T-cell (primary cell): ENCODE measurements at regions not wholly inside any gene's neighbourhood (a gene's known extent, or its start where the extent isn't known, plus 50 kb on each side); places are given as distances from the start of the nearest gene placed in this dataset.

Experiments
- ATAC-seq, 4 experiments: fragments of 200-7000 bp in 3 of 4; fragments of 150-1000 bp in 1 of 4; cut with Tn5 transposase; replicated peaks in 1 of 4; 1 replicate in 3 of 4; 2 replicates in 1 of 4; pipeline ENCODE4 v1.10.0; 2021; ENCODE audit warnings: moderate library complexity in 3 of 4, mild to moderate bottlenecking in 2 of 4, moderate number of reproducible peaks in 1 of 4
- CTCF ChIA-PET, 2 donors: fragments of 300-600 bp; sonication (Branson Sonifier 250); formaldehyde crosslinking; loops; one replicate each; lab custom pipeline; 2022; ENCODE audit warnings: antibody characterized with exemption in 2 of 2; lab: Charles Lee
- POLR2A ChIA-PET, 2 donors: fragments of 300-600 bp; sonication (Branson Sonifier 250); formaldehyde crosslinking; loops; one replicate each; lab custom pipeline; 2022; ENCODE audit warnings: antibody characterized with exemption in 2 of 2; lab: Charles Lee
- DNase-seq, 35 experiments: peaks; one replicate each; pipeline versions ENCODE4 v3.0.0 to v3.0.0-alpha.2; 2013 to 2023
- H3K27ac ChIP-seq: one replicate; pipeline ENCODE4 v1.5.1; 2013; ENCODE audit warnings: low read length
- H3K27me3 ChIP-seq, 2 experiments: replicated peaks in 1 of 2; 1 replicate in 1 of 2; 2 replicates in 1 of 2; pipeline versions ENCODE4 v1.6.1 to v1.7.0; 2013; ENCODE audit warnings: low read length in 1 of 2, mixed read lengths in 1 of 2; ENCODE audit not compliant: control insufficient read depth in 2 of 2, insufficient read depth in 2 of 2; ENCODE audit errors: extremely low read depth in 1 of 2
- H3K36me3 ChIP-seq, 2 donors: 1 replicate in 1 of 2; 2 replicates in 1 of 2; pipeline versions ENCODE4 v1.6.1 to v1.7.0; 2013; ENCODE audit warnings: low read length in 1 of 2; ENCODE audit not compliant: control insufficient read depth in 2 of 2, insufficient read depth in 1 of 2; ENCODE audit errors: extremely low read depth in 1 of 2
- H3K4me1 ChIP-seq, 2 experiments: 1 replicate in 1 of 2; 2 replicates in 1 of 2; pipeline versions ENCODE4 v1.6.1 to v1.7.0; 2013; ENCODE audit warnings: low read length in 2 of 2, mixed read lengths in 1 of 2; ENCODE audit not compliant: insufficient read depth in 2 of 2, control insufficient read depth in 1 of 2; ENCODE audit errors: extremely low read depth in 1 of 2
- H3K4me3 ChIP-seq, 2 donors: 1 replicate in 1 of 2; 2 replicates in 1 of 2; pipeline versions ENCODE4 v1.5.1 to v1.7.0; 2013; ENCODE audit warnings: mild to moderate bottlenecking in 2 of 2, low read length in 1 of 2, moderate library complexity in 1 of 2; ENCODE audit not compliant: control insufficient read depth in 1 of 2; ENCODE audit errors: extremely low read depth in 1 of 2
- H3K9me3 ChIP-seq: 2 replicates; pipeline ENCODE4 v1.7.0; 2013
- H3K27ac Mint-ChIP-seq, 2 donors: one replicate each; pipeline ENCODE4 v1.8.0; 2020 to 2021; ENCODE audit warnings: mild to moderate bottlenecking in 2 of 2, mixed read lengths in 2 of 2
- H3K27me3 Mint-ChIP-seq, 2 donors: one replicate each; pipeline ENCODE4 v1.8.0; 2021 to 2022; ENCODE audit warnings: mixed read lengths in 2 of 2
- H3K36me3 Mint-ChIP-seq: one replicate; pipeline ENCODE4 v1.8.0; 2021; ENCODE audit warnings: mixed read lengths
- H3K4me1 Mint-ChIP-seq, 3 donors: one replicate each; pipeline ENCODE4 v1.8.0; 2020 to 2022; ENCODE audit warnings: mixed read lengths in 3 of 3, mild to moderate bottlenecking in 1 of 3
- H3K4me3 Mint-ChIP-seq, 3 donors: one replicate each; pipeline ENCODE4 v1.8.0; 2020 to 2022; ENCODE audit warnings: mild to moderate bottlenecking in 3 of 3, mixed read lengths in 3 of 3, moderate library complexity in 3 of 3
- H3K9me3 Mint-ChIP-seq, 3 donors: one replicate each; pipeline ENCODE4 v1.8.0; 2020 to 2022; ENCODE audit warnings: mixed read lengths in 3 of 3
- WGBS: methylation state at CpG from one replicate; pipeline ENCODE4 v1.1.5; 2013; ENCODE audit warnings: missing lambda C conversion rate; ENCODE audit not compliant: insufficient coverage; 5-methylcytosine and 5-hydroxymethylcytosine counted together

GRCh38 chr22:35154937-35155387 lies 89.0 kb downstream of the ISX start:
- no peak overlapping the region for H3K27ac Mint-ChIP-seq
- 10% methylated on average over 7 of the region's 10 CpGs for WGBS
- no peaks in the 10 kb centered on the region for H3K36me3 ChIP-seq
- no peaks in the 10 kb centered on the region for H3K4me1 ChIP-seq
- ChIA-PET CTCF (no interaction called here), POLR2A (no interaction called here)
- peaks cover 0 to 36% of the 10 kb centered on the region in 2 experiments for H3K27me3 ChIP-seq
- peaks cover 46 to 53% of the 10 kb centered on the region in 2 donors for H3K27me3 Mint-ChIP-seq
- no peak overlapping the region for H3K4me3 Mint-ChIP-seq
- no peaks in the 10 kb centered on the region for H3K9me3 ChIP-seq
- peak in 1 of 4 experiments; percentile 37 for ATAC-seq
- H3K4me1 Mint-ChIP-seq, result peaks cover 2 to 9% (median 3%) of the 10 kb centered on the region in 3 donors
- no peak overlapping the region for H3K4me3 ChIP-seq
- peak in 3 of 35 experiments; percentile 2 to 23 (median 4) for DNase-seq
- H3K27ac ChIP-seq, result no peak overlapping the region
- no peaks in the 10 kb centered on the region for H3K9me3 Mint-ChIP-seq
- no peaks in the 10 kb centered on the region for H3K36me3 Mint-ChIP-seq

- Histone ChIP-seq H3K9me3 (no peaks in the 10 kb centered on the region), H3K4me1 (no peaks in the 10 kb centered on the region), H3K27ac (no peak overlapping the region), H3K4me3 (no peak overlapping the region), H3K36me3 (no peaks in the 10 kb centered on the region), H3K27me3 (peaks cover 0 to 36% of the 10 kb centered on the region in 2 experiments)
- ATAC-seq, result no peak
- H3K36me3 Mint-ChIP-seq, result no peaks in the 10 kb centered on the region
- POLR2A ChIA-PET, result no interaction called here
- WGBS, result 65% methylated on average over 4 of the region's 7 CpGs
- no peak overlapping the region for H3K27ac Mint-ChIP-seq
- H3K27me3 Mint-ChIP-seq, result peaks cover 47 to 53% of the 10 kb centered on the region in 2 donors
- no peak overlapping the region for H3K4me3 Mint-ChIP-seq
- DNase-seq, result no peak
- H3K9me3 Mint-ChIP-seq, result no peaks in the 10 kb centered on the region
- peaks cover 2 to 3% (median 3%) of the 10 kb centered on the region in 3 donors for H3K4me1 Mint-ChIP-seq
- CTCF ChIA-PET, result no interaction called here
Observed at GRCh38 chr22:35155403-35156025, 89.6 kb downstream of the ISX start.

- CTCF ChIA-PET, result no interaction called here
- H3K27me3 Mint-ChIP-seq, result peaks cover 45 to 46% of the 10 kb centered on the region in 2 donors
Observed at GRCh38 chr22:35156945-35157344, 91.0 kb downstream of the ISX start.

GRCh38 chr22:35158336-35158735 lies 92.4 kb downstream of the ISX start:
- CTCF ChIA-PET, result no interaction called here
- no peak for ATAC-seq

More at GRCh38 chr22:35156945-35157344, 91.0 kb downstream of the ISX start:
- POLR2A ChIA-PET, result no interaction called here
- WGBS, result 14% methylated on average over 1 of the region's 3 CpGs
- Histone ChIP-seq H3K36me3 (no peaks in the 10 kb centered on the region), H3K4me3 (no peak overlapping the region), H3K4me1 (no peaks in the 10 kb centered on the region), H3K9me3 (no peaks in the 10 kb centered on the region), H3K27ac (no peak overlapping the region), H3K27me3 (peaks cover 0 to 30% of the 10 kb centered on the region in 2 experiments)
- no peak overlapping the region for H3K4me3 Mint-ChIP-seq
- H3K4me1 Mint-ChIP-seq, result no peaks in the 10 kb centered on the region
- H3K27ac Mint-ChIP-seq, result no peak overlapping the region
- no peaks in the 10 kb centered on the region for H3K36me3 Mint-ChIP-seq
- DNase-seq, result no peak
- no peaks in the 10 kb centered on the region for H3K9me3 Mint-ChIP-seq
- no peak for ATAC-seq

GRCh38 chr22:35159343-35159742 lies 93.4 kb downstream of the ISX start:
- CTCF ChIA-PET, result no interaction called here

More at GRCh38 chr22:35158336-35158735, 92.4 kb downstream of the ISX start:
- Mint-ChIP-seq H3K4me3 (no peak overlapping the region), H3K27ac (no peak overlapping the region), H3K4me1 (no peaks in the 10 kb centered on the region), H3K27me3 (peaks cover 37 to 48% of the 10 kb centered on the region in 2 donors), H3K9me3 (no peaks in the 10 kb centered on the region), H3K36me3 (no peaks in the 10 kb centered on the region)
- no peaks in the 10 kb centered on the region for H3K4me1 ChIP-seq
- peaks cover 0 to 28% of the 10 kb centered on the region in 2 experiments for H3K27me3 ChIP-seq
- H3K9me3 ChIP-seq, result no peaks in the 10 kb centered on the region
- no peak overlapping the region for H3K4me3 ChIP-seq
- no peak overlapping the region for H3K27ac ChIP-seq
- H3K36me3 ChIP-seq, result no peaks in the 10 kb centered on the region
- whole genome bisulfite sequencing, result 55% methylated on average over 4 of the region's 7 CpGs
- POLR2A ChIA-PET, result no interaction called here
- DNase-seq, result no peak

GRCh38 chr22:35160268-35160667 lies 94.3 kb downstream of the ISX start:
- no peak overlapping the region for H3K27ac ChIP-seq
- H3K27ac Mint-ChIP-seq, result no peak overlapping the region
- H3K4me1 Mint-ChIP-seq, result no peaks in the 10 kb centered on the region
- H3K9me3 Mint-ChIP-seq, result peaks cover 0 to 3% (median 0%) of the 10 kb centered on the region in 3 donors
- WGBS, result 83% methylated on average over 3 of the region's 6 CpGs
- DNase-seq (no peak), ATAC-seq (no peak)
- H3K36me3 Mint-ChIP-seq, result no peaks in the 10 kb centered on the region
- peaks cover 39 to 45% of the 10 kb centered on the region in 2 donors for H3K27me3 Mint-ChIP-seq
- H3K27me3 ChIP-seq, result peaks cover 0 to 17% of the 10 kb centered on the region in 2 experiments
- ChIA-PET POLR2A (no interaction called here), CTCF (no interaction called here)
- H3K4me1 ChIP-seq, result no peaks in the 10 kb centered on the region
- no peak overlapping the region for H3K4me3 Mint-ChIP-seq
- no peaks in the 10 kb centered on the region for H3K36me3 ChIP-seq
- H3K9me3 ChIP-seq, result no peaks in the 10 kb centered on the region
- H3K4me3 ChIP-seq, result no peak overlapping the region

More at GRCh38 chr22:35159343-35159742, 93.4 kb downstream of the ISX start:
- no peaks in the 10 kb centered on the region for H3K36me3 Mint-ChIP-seq
- no peak overlapping the region for H3K27ac Mint-ChIP-seq
- Histone ChIP-seq H3K27ac (no peak overlapping the region), H3K9me3 (no peaks in the 10 kb centered on the region), H3K27me3 (peaks cover 0 to 21% of the 10 kb centered on the region in 2 experiments), H3K4me1 (no peaks in the 10 kb centered on the region), H3K4me3 (no peak overlapping the region), H3K36me3 (no peaks in the 10 kb centered on the region)
- H3K27me3 Mint-ChIP-seq, result peaks cover 40 to 46% of the 10 kb centered on the region in 2 donors
- 100% methylated on average over 1 of the region's 3 CpGs for WGBS
- H3K4me1 Mint-ChIP-seq, result no peaks in the 10 kb centered on the region
- no peak overlapping the region for H3K4me3 Mint-ChIP-seq
- H3K9me3 Mint-ChIP-seq, result no peaks in the 10 kb centered on the region
- ATAC-seq, result no peak
- POLR2A ChIA-PET, result no interaction called here
- DNase-seq, result no peak
